Keratinocyte (primary cell): ENCODE measurements at regions not wholly inside any gene's neighbourhood (a gene's known extent, or its start where the extent isn't known, plus 50 kb on each side); places are given as distances from the start of the nearest gene placed in this dataset.
"Not testable (repeated sequence)": the region's sequence is repeated elsewhere in the genome, so short reads cannot be mapped to it uniquely, and the experiment has no call there.

Experiments
- DNase-seq: peaks from one replicate; pipeline ENCODE4 v3.0.0-alpha.2; 2011; ENCODE audit warnings: low read depth, missing footprints, low spot score
- FAIRE-seq: peaks from 2 replicates; lab custom pipeline; 2011; peaks lifted over from hg19 to GRCh38; lab: Jason Lieb, UNC
- H2AFZ ChIP-seq: 2 replicates; pipeline ENCODE4 v1.6.0; 2012; ENCODE audit warnings: low read length, control low read depth, inconsistent platforms; ENCODE audit not compliant: control insufficient read depth
- H3K27ac ChIP-seq: 2 replicates; pipeline ENCODE4 v1.5.1; 2011; ENCODE audit warnings: low read length; ENCODE audit not compliant: control insufficient read depth, insufficient read depth
- H3K27me3 ChIP-seq: 3 replicates; pipeline ENCODE4 v1.6.0; 2011; ENCODE audit warnings: low read length; ENCODE audit not compliant: control insufficient read depth, insufficient read depth; ENCODE audit errors: extremely low read depth
- H3K36me3 ChIP-seq, 2 experiments: 2 replicates in 1 of 2; 3 replicates in 1 of 2; pipeline ENCODE4 v1.5.1; 2011; ENCODE audit warnings: low read length in 2 of 2, mild to moderate bottlenecking in 1 of 2; ENCODE audit not compliant: control insufficient read depth in 2 of 2, insufficient read depth in 2 of 2; ENCODE audit errors: extremely low read depth in 1 of 2
- H3K4me1 ChIP-seq: 3 replicates; pipeline ENCODE4 v1.5.1; 2011; ENCODE audit warnings: low read length; ENCODE audit not compliant: control insufficient read depth, insufficient read depth; ENCODE audit errors: extremely low read depth
- H3K4me2 ChIP-seq: 3 replicates; pipeline ENCODE4 v1.6.0; 2011; ENCODE audit warnings: low read depth, low read length; ENCODE audit not compliant: control insufficient read depth, insufficient read depth; ENCODE audit errors: extremely low read depth
- H3K4me3 ChIP-seq, 3 experiments: fragments of 200-600 bp in 1 of 3; sonication (generic) in 1 of 3; 2 replicates in 2 of 3; 3 replicates in 1 of 3; pipeline ENCODE4 v1.5.1; 2011 to 2016; ENCODE audit warnings: low read length in 3 of 3, mild to moderate bottlenecking in 3 of 3, control low read depth in 2 of 3, inconsistent platforms in 1 of 3, low read depth in 1 of 3, mixed read lengths in 1 of 3, mixed run types in 1 of 3, moderate library complexity in 1 of 3; ENCODE audit not compliant: control insufficient read depth in 2 of 3, insufficient read depth in 2 of 3; ENCODE audit errors: extremely low read depth in 1 of 3
- H3K79me2 ChIP-seq: 2 replicates; pipeline ENCODE4 v1.6.0; 2012; ENCODE audit warnings: low read length; ENCODE audit not compliant: control insufficient read depth, insufficient read depth
- H3K9ac ChIP-seq: 3 replicates; pipeline ENCODE4 v1.6.0; 2011; ENCODE audit warnings: low read length; ENCODE audit not compliant: control insufficient read depth, insufficient read depth; ENCODE audit errors: extremely low read depth
- H3K9me1 ChIP-seq: 3 replicates; pipeline ENCODE4 v1.6.0; 2011; ENCODE audit warnings: low read length; ENCODE audit not compliant: control insufficient read depth, insufficient read depth; ENCODE audit errors: extremely low read depth
- H3K9me3 ChIP-seq: 2 replicates; pipeline ENCODE4 v1.5.1; 2012; ENCODE audit warnings: low read depth, low read length; ENCODE audit not compliant: control insufficient read depth
- H4K20me1 ChIP-seq: 3 replicates; pipeline ENCODE4 v1.6.0; 2011; ENCODE audit warnings: low read length; ENCODE audit not compliant: control insufficient read depth, insufficient read depth; ENCODE audit errors: extremely low read depth
- EZH2 ChIP-seq: IDR thresholded peaks from one replicate; pipeline ENCODE4 v1.6.1; 2012; ENCODE audit warnings: inconsistent platforms, mild to moderate bottlenecking, low read length, moderate library complexity
- dilution Hi-C: fragments of 300-500 bp; cut with MboI; formaldehyde crosslinking; loops from one replicate; pipeline ENCODE4 v1.7.0; 2020; ENCODE audit warnings: low sequenced_read_pairs; ENCODE audit not compliant: extremely low pct_ligation_motif_present
- TF ChIP-seq, protein P1 (sequence below), 3 experiments: IDR thresholded peaks in 1 of 3; conservative IDR thresholded peaks in 1 of 3; optimal IDR thresholded peaks in 1 of 3; 2 replicates in 2 of 3; 3 replicates in 1 of 3; pipeline versions ENCODE3 to v1.5.1; 2011; ENCODE audit warnings: low read length in 3 of 3, mild to moderate bottlenecking in 3 of 3, moderate library complexity in 2 of 3, control low read depth in 1 of 3, inconsistent platforms in 1 of 3; ENCODE audit not compliant: insufficient read depth in 2 of 3; ENCODE audit errors: extremely low read depth in 1 of 3

DNA sequence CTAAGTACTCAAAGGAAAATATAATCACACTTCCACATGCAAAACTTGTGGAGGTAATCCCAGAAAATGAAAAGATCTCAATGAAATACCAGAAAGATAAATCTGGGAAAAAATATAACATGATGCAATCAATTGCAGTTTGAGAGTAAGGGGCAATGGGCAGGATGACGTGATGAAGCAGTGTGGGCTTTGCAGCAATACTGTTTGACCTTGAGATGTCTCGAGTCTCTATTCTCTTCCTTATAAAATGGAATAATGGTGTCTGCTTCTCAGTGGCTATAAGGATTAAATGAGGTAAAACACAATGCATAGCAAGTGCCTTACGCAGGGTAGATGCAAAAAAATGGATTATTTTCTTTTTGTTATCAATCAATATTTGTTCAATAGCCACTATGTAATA lies 447.5 kb downstream of the BUD13 start:
- no peaks in the 10 kb centered on the region for H4K20me1 ChIP-seq
- H3K4me2 ChIP-seq, result no peak overlapping the region
- TF ChIP-seq, protein P1, sequence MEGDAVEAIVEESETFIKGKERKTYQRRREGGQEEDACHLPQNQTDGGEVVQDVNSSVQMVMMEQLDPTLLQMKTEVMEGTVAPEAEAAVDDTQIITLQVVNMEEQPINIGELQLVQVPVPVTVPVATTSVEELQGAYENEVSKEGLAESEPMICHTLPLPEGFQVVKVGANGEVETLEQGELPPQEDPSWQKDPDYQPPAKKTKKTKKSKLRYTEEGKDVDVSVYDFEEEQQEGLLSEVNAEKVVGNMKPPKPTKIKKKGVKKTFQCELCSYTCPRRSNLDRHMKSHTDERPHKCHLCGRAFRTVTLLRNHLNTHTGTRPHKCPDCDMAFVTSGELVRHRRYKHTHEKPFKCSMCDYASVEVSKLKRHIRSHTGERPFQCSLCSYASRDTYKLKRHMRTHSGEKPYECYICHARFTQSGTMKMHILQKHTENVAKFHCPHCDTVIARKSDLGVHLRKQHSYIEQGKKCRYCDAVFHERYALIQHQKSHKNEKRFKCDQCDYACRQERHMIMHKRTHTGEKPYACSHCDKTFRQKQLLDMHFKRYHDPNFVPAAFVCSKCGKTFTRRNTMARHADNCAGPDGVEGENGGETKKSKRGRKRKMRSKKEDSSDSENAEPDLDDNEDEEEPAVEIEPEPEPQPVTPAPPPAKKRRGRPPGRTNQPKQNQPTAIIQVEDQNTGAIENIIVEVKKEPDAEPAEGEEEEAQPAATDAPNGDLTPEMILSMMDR (optimal IDR thresholded peaks at IDR 0.05 in 1 of 3, IDR thresholded peaks at IDR 0.05 in 1 of 3, conservative IDR thresholded peaks at IDR 0.05 in 1 of 3; ENCODE audit: extremely low read depth in 1 of 3, insufficient read depth in 2 of 3, low read length in 3 of 3), result no peak
- no peak for TF ChIP-seq EZH2
- no peak overlapping the region for H2AFZ ChIP-seq
- H3K9me1 ChIP-seq, result no peaks in the 10 kb centered on the region
- H3K9ac ChIP-seq, result no peak overlapping the region
- H3K4me3 ChIP-seq, result no peak overlapping the region
- DNase-seq, result no peak
- no peak overlapping the region for H3K27ac ChIP-seq
- peaks cover 3% of the 10 kb centered on the region for H3K27me3 ChIP-seq
- no peaks in the 10 kb centered on the region for H3K4me1 ChIP-seq
- no peaks in the 10 kb centered on the region for H3K79me2 ChIP-seq
- no peaks in the 10 kb centered on the region for H3K9me3 ChIP-seq
- H3K36me3 ChIP-seq, result no peaks in the 10 kb centered on the region
- no peak for FAIRE-seq
- dilution Hi-C loops, result no loop called here

DNA sequence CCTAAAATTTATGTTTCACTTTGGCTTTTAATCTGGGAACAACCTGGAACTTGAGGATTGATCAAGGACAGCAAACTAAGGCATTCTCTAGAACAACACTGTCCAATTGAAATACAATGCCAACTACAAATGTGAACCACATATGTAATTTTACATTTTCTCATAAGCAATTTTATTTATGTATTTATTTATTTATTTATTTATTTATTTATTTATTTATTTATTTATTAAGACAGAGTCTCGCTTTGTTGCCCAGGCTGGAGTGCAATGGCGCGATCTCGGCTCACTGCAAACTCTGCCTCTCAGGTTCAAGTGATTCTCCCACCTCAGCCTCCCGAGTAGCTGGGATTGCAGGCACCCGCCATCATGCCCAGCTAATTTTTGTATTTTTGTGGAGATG lies 448.7 kb downstream of the BUD13 start:
- H3K9me3 ChIP-seq, H4K20me1 ChIP-seq, H3K4me3 ChIP-seq, FAIRE-seq, H3K27ac ChIP-seq, H3K9ac ChIP-seq, H3K9me1 ChIP-seq, H3K79me2 ChIP-seq, H3K4me2 ChIP-seq, DNase-seq, H3K36me3 ChIP-seq, H3K27me3 ChIP-seq, H2AFZ ChIP-seq, H3K4me1 ChIP-seq, dilution Hi-C loops: not testable (repeated sequence)

DNA sequence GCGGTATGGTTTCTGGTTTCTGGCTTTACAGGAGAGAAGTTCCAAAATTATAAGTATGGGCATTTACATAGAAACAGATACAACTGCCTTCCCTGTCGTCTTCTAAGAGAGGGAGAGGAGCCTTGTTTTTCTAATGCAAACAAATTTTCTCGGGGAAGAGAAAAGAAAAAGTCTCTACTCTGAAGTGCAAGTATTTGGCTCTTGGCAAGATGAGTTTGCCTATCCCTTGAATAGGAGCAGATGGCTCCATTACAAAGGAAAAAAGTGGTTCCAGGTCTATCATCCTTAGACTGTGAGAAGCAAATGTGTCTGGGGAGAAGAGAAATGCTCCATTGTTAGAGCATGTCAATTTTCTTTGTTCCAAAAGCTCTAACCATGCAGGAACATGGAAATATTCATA lies 455.6 kb downstream of the BUD13 start:
- no peak for FAIRE-seq
- no peaks in the 10 kb centered on the region for H3K9me1 ChIP-seq

More for the DNA sequence above, 455.6 kb downstream of the BUD13 start:
- no peak for DNase-seq
- Histone ChIP-seq H2AFZ (no peak overlapping the region), H3K4me1 (peaks cover 5% of the 10 kb centered on the region), H3K9ac (no peak overlapping the region), H3K27me3 (no peaks in the 10 kb centered on the region), H3K27ac (no peak overlapping the region), H3K9me3 (no peaks in the 10 kb centered on the region), H3K36me3 (no peaks in the 10 kb centered on the region), H3K79me2 (no peaks in the 10 kb centered on the region), H4K20me1 (no peaks in the 10 kb centered on the region), H3K4me3 (no peak overlapping the region), H3K4me2 (no peak overlapping the region)
- TF ChIP-seq, protein P1 (optimal IDR thresholded peaks at IDR 0.05 in 1 of 3, IDR thresholded peaks at IDR 0.05 in 1 of 3, conservative IDR thresholded peaks at IDR 0.05 in 1 of 3; ENCODE audit: extremely low read depth in 1 of 3, insufficient read depth in 2 of 3, low read length in 3 of 3), result no peak
- no peak for TF ChIP-seq EZH2
- dilution Hi-C loops, result no loop called here
